ENCODE measurements at regions not wholly inside any gene's neighbourhood (a gene's known extent, or its start where the extent isn't known, plus 50 kb on each side); places are given as distances from the start of the nearest gene placed in this dataset.

DNA sequence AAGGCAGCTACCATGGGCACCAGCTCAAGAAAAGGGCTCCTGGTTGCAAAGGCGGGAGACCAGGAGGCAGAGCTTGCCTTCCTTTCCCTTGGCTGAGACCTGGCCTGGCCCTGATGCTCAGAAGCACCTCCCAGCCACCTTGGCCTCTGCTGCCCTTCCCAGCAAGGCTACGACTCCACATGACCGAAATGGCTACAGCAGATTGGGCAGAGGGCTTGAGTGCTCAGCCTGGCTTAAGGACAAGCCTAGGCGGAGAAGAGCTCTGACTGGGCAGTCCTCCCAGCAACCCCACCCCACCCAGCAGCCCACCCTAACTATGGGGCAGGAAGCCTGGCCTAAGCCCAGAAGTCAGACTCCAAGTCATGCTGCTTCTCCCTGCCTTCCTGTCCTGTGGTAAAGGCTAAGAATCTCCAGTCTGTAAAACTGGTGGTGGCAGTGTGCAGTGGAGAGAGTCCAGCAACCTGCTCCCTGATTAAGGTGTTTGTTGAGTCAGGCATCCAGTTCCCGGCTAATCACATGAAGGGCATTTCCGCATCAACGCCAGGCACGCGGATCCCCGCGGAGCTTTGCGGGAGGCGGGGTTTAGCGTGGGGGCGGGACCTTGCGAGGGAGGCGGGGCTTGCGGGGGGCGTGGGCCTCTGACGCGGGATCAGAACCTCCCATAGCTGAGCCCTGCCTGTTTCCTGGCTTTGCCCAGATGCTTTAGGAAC lies 256.0 kb downstream of the BCL11A start:
- TF ChIP-seq POLR2A (IDR thresholded peaks at IDR 0.05) = no peak
- TF ChIP-seq, protein P1, sequence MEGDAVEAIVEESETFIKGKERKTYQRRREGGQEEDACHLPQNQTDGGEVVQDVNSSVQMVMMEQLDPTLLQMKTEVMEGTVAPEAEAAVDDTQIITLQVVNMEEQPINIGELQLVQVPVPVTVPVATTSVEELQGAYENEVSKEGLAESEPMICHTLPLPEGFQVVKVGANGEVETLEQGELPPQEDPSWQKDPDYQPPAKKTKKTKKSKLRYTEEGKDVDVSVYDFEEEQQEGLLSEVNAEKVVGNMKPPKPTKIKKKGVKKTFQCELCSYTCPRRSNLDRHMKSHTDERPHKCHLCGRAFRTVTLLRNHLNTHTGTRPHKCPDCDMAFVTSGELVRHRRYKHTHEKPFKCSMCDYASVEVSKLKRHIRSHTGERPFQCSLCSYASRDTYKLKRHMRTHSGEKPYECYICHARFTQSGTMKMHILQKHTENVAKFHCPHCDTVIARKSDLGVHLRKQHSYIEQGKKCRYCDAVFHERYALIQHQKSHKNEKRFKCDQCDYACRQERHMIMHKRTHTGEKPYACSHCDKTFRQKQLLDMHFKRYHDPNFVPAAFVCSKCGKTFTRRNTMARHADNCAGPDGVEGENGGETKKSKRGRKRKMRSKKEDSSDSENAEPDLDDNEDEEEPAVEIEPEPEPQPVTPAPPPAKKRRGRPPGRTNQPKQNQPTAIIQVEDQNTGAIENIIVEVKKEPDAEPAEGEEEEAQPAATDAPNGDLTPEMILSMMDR (IDR thresholded peaks at IDR 0.05) = no peak
